ENCODE measurements at regions not wholly inside any gene's neighbourhood (a gene's known extent, or its start where the extent isn't known, plus 50 kb on each side); places are given as distances from the start of the nearest gene placed in this dataset.
A peak's percentile ranks its signal among the peaks of the same experiment; 100 is the strongest.

DNA sequence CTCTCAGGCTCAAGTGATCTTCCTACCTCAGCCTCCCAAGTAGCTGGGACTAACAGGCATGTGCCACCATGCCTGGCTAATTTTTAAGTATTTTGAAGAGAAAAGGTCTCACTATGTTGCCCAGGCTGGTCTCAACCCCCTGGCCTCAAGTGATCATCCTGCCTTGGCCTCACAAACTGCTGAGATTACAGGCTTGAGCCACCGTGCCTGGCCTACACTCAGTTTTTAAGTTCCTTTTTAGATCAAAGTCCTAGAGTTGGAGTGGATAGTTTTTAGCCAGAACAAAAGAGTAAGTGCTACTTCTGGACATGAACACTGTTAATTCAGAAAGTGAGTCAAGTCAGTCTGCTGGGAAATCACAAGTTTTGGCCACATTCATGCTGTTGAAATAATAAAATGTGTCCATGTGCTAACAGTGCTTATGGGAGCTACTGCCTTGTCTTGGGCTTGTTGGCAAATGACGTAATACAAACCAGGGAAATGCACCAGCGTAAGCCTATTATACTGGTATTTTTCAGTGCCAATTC, 84.2 kb downstream of the NDUFS5 start:
- Mint-ChIP-seq H3K27ac (peak overlapping the region; percentile 71), H3K4me3 (peak overlapping the region; percentile 3), H3K27me3 (no peaks in the 10 kb centered on the region), H3K36me3 (peaks cover 8% of the 10 kb centered on the region), H3K4me1 (ENCODE audit: unreplicated experiment) (peaks cover 13% of the 10 kb centered on the region), H3K9me3 (no peaks in the 10 kb centered on the region)
- DNase-seq (ENCODE audit: extremely low spot score, unreplicated experiment): no peak
- TF ChIP-seq, protein P1, sequence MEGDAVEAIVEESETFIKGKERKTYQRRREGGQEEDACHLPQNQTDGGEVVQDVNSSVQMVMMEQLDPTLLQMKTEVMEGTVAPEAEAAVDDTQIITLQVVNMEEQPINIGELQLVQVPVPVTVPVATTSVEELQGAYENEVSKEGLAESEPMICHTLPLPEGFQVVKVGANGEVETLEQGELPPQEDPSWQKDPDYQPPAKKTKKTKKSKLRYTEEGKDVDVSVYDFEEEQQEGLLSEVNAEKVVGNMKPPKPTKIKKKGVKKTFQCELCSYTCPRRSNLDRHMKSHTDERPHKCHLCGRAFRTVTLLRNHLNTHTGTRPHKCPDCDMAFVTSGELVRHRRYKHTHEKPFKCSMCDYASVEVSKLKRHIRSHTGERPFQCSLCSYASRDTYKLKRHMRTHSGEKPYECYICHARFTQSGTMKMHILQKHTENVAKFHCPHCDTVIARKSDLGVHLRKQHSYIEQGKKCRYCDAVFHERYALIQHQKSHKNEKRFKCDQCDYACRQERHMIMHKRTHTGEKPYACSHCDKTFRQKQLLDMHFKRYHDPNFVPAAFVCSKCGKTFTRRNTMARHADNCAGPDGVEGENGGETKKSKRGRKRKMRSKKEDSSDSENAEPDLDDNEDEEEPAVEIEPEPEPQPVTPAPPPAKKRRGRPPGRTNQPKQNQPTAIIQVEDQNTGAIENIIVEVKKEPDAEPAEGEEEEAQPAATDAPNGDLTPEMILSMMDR (conservative IDR thresholded peaks at IDR 0.05): no peak

GRCh38 chr1:39110882-39111281, 84.7 kb downstream of the NDUFS5 start:
- no peak for DNase-seq (ENCODE audit: extremely low spot score, unreplicated experiment)
- H3K27ac Mint-ChIP-seq: peak overlapping the region; percentile 71

GRCh38 chr1:39113109-39113743, 87.1 kb downstream of the NDUFS5 start:
- H3K36me3 Mint-ChIP-seq: peaks cover 8% of the 10 kb centered on the region
- no peak for DNase-seq (ENCODE audit: extremely low spot score, unreplicated experiment)
- no peaks in the 10 kb centered on the region for H3K9me3 Mint-ChIP-seq
- TF ChIP-seq, protein P1 (conservative IDR thresholded peaks at IDR 0.05): no peak
- H3K27ac Mint-ChIP-seq: no peak overlapping the region
- peaks cover 9% of the 10 kb centered on the region for H3K4me1 Mint-ChIP-seq (ENCODE audit: unreplicated experiment)
- no peak overlapping the region for H3K4me3 Mint-ChIP-seq
- H3K27me3 Mint-ChIP-seq: no peaks in the 10 kb centered on the region

More at GRCh38 chr1:39110882-39111281, 84.7 kb downstream of the NDUFS5 start:
- TF ChIP-seq, protein P1 (conservative IDR thresholded peaks at IDR 0.05): no peak
- H3K4me1 Mint-ChIP-seq (ENCODE audit: unreplicated experiment): peaks cover 13% of the 10 kb centered on the region
- H3K9me3 Mint-ChIP-seq: no peaks in the 10 kb centered on the region
- peak overlapping the region; percentile 3 for H3K4me3 Mint-ChIP-seq
- H3K36me3 Mint-ChIP-seq: peaks cover 8% of the 10 kb centered on the region
- H3K27me3 Mint-ChIP-seq: no peaks in the 10 kb centered on the region

GRCh38 chr1:39115271-39116110, 89.0 kb upstream of the MACF1 start:
- Mint-ChIP-seq H3K9me3 (no peaks in the 10 kb centered on the region), H3K4me3 (no peak overlapping the region), H3K36me3 (peaks cover 8% of the 10 kb centered on the region), H3K27ac (no peak overlapping the region), H3K4me1 (ENCODE audit: unreplicated experiment) (peaks cover 3% of the 10 kb centered on the region), H3K27me3 (no peaks in the 10 kb centered on the region)
- DNase-seq (ENCODE audit: extremely low spot score, unreplicated experiment): no peak
- TF ChIP-seq, protein P1 (conservative IDR thresholded peaks at IDR 0.05): no peak

DNA sequence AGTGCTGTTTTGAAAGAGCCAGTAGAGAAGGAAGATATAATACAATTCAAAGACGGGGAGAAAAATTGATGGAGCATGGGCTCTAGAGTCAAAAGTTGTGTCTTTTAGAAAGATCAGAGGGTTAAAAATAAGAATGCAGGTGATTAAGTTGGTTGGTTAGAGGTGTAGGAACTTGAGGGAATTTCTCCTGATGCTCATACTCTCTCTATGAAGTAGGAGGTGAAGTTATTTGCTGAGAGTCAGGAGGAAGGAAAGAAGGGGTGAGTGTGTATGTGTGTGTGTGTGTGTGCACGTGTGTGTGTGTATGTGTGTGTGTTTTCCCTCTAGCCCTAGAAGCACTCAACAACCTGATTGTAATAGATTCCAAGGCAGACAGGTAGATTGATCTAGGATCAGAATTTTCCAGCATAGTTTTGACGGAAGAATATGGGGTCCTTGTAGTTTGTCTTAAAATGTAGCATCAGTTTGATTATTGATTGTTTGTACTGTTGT, 88.3 kb upstream of the MACF1 start:
- TF ChIP-seq, protein P1 (conservative IDR thresholded peaks at IDR 0.05): no peak
- Mint-ChIP-seq H3K27me3 (no peaks in the 10 kb centered on the region), H3K27ac (no peak overlapping the region), H3K4me3 (no peak overlapping the region), H3K36me3 (peaks cover 10% of the 10 kb centered on the region), H3K4me1 (ENCODE audit: unreplicated experiment) (no peaks in the 10 kb centered on the region), H3K9me3 (no peaks in the 10 kb centered on the region)
- DNase-seq (ENCODE audit: extremely low spot score, unreplicated experiment): no peak

Measured in type B pancreatic cell (in vitro differentiated cells).